Activated B cell treated with CpG ODN at 0.5 μM for 24 hours (primary cell): ENCODE measurements at regions not wholly inside any gene's neighbourhood (a gene's known extent, or its start where the extent isn't known, plus 50 kb on each side); places are given as distances from the start of the nearest gene placed in this dataset.

Experiments
- ATAC-seq: fragments of 200-7000 bp; cut with Tn5 transposase; one replicate; pipeline ENCODE4 v1.10.0; 2021; ENCODE audit warnings: low read depth, mild to moderate bottlenecking, moderate library complexity
- CTCF ChIA-PET: fragments of 350-600 bp; sonication (Branson Sonifier 250); formaldehyde crosslinking; loops from one replicate; lab custom pipeline; 2021; ENCODE audit warnings: antibody characterized with exemption; lab: Charles Lee
- POLR2A ChIA-PET: fragments of 350-600 bp; sonication (Branson Sonifier 250); formaldehyde crosslinking; loops from one replicate; lab custom pipeline; 2021; ENCODE audit warnings: antibody characterized with exemption; lab: Charles Lee
- DNase-seq: peaks from one replicate; pipeline ENCODE4 v3.0.0; 2022
- H3K27ac Mint-ChIP-seq: one replicate; pipeline ENCODE4 v1.8.0; 2020; ENCODE audit warnings: mixed read lengths
- H3K27me3 Mint-ChIP-seq: one replicate; pipeline ENCODE4 v1.8.0; 2021; ENCODE audit warnings: mixed read lengths
- H3K36me3 Mint-ChIP-seq: one replicate; pipeline ENCODE4 v1.8.0; 2021; ENCODE audit warnings: low read depth, mixed read lengths
- H3K4me1 Mint-ChIP-seq: one replicate; pipeline ENCODE4 v1.8.0; 2021; ENCODE audit warnings: mixed read lengths
- H3K4me3 Mint-ChIP-seq: one replicate; pipeline ENCODE4 v1.8.0; 2020; ENCODE audit warnings: mild to moderate bottlenecking, mixed read lengths
- H3K9me3 Mint-ChIP-seq: one replicate; pipeline ENCODE4 v1.8.0; 2020; ENCODE audit warnings: mixed read lengths
- CTCF ChIP-seq: fragments of 200-600 bp; IDR thresholded peaks from one replicate; pipeline ENCODE4 v1.8.0; 2022; ENCODE audit warnings: antibody characterized with exemption, mild to moderate bottlenecking
- intact Hi-C: fragments of 100-400 bp; cut with micrococcal nuclease; formaldehyde crosslinking; loops from one replicate; pipeline ENCODE4 v1.15.1; 2024

DNA sequence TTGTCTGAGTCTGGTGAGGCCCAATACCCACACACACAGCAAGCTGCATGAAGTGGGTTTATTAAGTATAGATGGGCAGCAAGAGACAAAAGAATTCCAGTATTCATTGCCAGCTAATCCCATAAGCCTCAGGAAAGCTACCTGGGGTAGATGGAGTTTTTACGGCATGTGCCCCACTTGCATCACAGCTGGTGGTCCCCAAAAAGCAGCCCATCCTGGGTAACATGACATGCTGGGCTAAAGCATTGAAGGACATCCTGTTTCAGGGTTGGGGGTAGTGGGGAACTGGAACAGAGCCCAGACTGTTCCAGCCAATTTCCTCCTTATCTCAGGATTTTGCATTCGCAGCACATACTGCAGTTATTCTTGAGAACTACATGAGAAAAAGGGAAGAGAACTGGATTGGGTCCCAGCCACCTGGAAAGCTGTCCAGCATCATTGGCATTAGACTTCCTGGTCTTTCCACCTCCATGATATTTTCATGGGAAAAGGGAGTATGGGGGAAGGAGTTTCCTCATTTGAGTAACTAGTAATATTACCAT lies 240.1 kb upstream of the MMADHC start:
- Mint-ChIP-seq H3K36me3 (no peaks in the 10 kb centered on the region), H3K4me1 (no peaks in the 10 kb centered on the region), H3K9me3 (no peaks in the 10 kb centered on the region), H3K27ac (no peak overlapping the region), H3K27me3 (no peaks in the 10 kb centered on the region), H3K4me3 (no peak overlapping the region)
- no peak for ATAC-seq
- ChIA-PET POLR2A (no interaction called here), CTCF (no interaction called here)
- DNase-seq, result no peak
- intact Hi-C loops, result no loop called here
- TF ChIP-seq CTCF, result no peak

DNA sequence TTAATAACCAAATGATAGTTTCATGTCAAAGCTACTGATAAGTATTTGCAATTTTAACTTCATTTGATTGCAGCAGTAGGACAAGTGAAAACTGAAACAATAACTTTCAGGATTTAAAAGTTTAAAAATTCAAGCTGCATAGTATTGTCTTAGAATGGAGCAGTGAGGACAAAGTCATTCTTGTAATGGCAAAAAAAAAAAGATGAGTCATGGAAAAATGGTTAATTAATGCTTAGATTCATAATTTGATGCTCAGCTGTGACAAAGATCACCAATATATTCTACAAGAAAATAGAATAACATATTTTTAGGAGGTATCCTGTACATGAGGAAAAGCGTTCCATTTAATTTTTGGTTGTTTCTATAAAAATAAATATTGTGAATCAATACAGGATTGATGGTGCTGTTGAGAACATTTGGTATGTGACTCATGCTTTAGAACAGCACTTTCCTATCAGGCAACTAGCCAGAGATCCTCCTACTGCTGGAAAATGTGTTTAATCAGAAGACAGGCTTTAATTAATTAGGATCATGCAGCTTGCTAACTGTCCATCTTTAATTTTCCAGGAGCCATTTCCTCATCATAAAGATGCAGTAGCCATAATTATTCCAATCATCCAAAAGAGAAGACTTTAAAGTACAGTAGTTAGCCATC lies 239.0 kb upstream of the MMADHC start:
- intact Hi-C loops, result no loop called here
- Mint-ChIP-seq H3K9me3 (no peaks in the 10 kb centered on the region), H3K36me3 (no peaks in the 10 kb centered on the region), H3K27me3 (no peaks in the 10 kb centered on the region), H3K4me1 (no peaks in the 10 kb centered on the region), H3K4me3 (no peak overlapping the region), H3K27ac (no peak overlapping the region)
- ChIA-PET POLR2A (no interaction called here), CTCF (interaction anchor here (0.7 kb wide), 1 partner anchor 12 kb away, joined by 3 read pairs; no protein-coding TSS in a partner anchor)
- no peak for ATAC-seq
- TF ChIP-seq CTCF, result no peak
- no peak for DNase-seq

DNA sequence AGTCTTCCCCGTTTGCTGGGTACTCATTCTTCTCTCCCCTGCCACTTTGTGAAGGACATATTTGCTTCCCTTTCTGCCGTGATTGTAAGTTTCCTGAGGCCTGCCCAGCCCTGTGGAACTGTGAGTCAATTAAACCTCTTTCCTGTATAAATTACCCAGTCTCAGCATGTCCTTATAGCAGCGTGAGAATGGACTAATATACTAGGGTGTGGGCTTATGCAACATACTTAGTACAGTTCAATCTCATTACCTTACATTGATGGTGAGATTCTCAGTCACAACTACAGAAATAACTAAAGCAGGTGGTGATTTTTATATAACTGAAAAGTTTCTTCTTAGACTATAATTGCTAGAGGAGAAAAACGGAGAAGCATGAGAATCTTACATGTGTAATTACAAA lies 237.9 kb upstream of the MMADHC start:
- Mint-ChIP-seq H3K4me3 (no peak overlapping the region), H3K36me3 (no peaks in the 10 kb centered on the region), H3K4me1 (no peaks in the 10 kb centered on the region), H3K9me3 (no peaks in the 10 kb centered on the region), H3K27me3 (no peaks in the 10 kb centered on the region), H3K27ac (no peak overlapping the region)
- intact Hi-C loops, result no loop called here
- ChIA-PET CTCF (no interaction called here), POLR2A (no interaction called here)
- DNase-seq (no peak), ATAC-seq (no peak)
- no peak for TF ChIP-seq CTCF

DNA sequence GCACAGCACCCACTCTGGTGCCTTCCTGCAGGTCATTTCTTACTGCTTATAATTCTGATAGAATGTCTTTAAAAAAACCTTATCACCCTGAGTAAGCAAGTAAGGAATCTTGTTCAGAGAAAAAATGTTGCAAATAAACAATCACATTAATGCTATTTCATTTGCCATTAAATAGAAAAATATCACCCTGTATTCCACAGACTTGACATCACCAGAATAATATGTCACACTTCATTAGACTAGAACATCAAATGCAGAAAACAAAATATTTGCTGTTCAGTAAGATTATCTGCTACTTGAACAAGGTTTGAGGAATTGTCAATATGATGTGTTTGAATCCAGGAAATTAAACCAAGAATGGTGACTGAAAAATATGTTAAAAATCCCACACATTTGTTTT lies 236.6 kb upstream of the MMADHC start:
- intact Hi-C loops, result no loop called here
- Mint-ChIP-seq H3K4me1 (no peaks in the 10 kb centered on the region), H3K9me3 (no peaks in the 10 kb centered on the region), H3K27me3 (no peaks in the 10 kb centered on the region), H3K36me3 (no peaks in the 10 kb centered on the region), H3K4me3 (no peak overlapping the region), H3K27ac (no peak overlapping the region)
- ATAC-seq (no peak), DNase-seq (no peak)
- ChIA-PET POLR2A (no interaction called here), CTCF (no interaction called here)
- TF ChIP-seq CTCF, result no peak

GRCh38 chr2:149819356-149819957 lies 231.9 kb upstream of the MMADHC start:
- H3K27ac Mint-ChIP-seq, result no peak overlapping the region
- no peak for TF ChIP-seq CTCF
- intact Hi-C loops, result no loop called here
- H3K36me3 Mint-ChIP-seq, result no peaks in the 10 kb centered on the region
- ATAC-seq, result no peak
- H3K27me3 Mint-ChIP-seq, result no peaks in the 10 kb centered on the region
- no peak overlapping the region for H3K4me3 Mint-ChIP-seq
- DNase-seq, result no peak
- no peaks in the 10 kb centered on the region for H3K4me1 Mint-ChIP-seq
- H3K9me3 Mint-ChIP-seq, result no peaks in the 10 kb centered on the region
- POLR2A ChIA-PET, result no interaction called here
- CTCF ChIA-PET, result no interaction called here
